ENCODE measurements at regions not wholly inside any gene's neighbourhood (a gene's known extent, or its start where the extent isn't known, plus 50 kb on each side); places are given as distances from the start of the nearest gene placed in this dataset.

DNA sequence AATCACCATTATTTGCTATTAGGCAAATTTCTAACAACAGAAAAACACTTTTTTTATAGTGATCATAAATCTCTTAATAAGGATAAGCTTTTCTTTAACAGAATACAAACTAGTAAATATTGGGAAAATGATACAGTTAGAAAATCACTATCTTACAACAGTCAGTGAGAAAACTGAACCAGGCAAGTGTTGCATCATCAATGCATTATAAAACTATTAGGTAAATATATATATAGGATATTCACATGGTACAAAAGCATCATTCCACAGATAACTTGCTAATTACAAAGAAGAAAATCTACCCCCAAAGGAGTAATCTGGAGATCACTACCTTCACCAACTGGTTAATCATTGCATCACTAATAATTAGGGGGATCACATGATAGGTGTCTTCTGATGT, 652.1 kb downstream of the HACE1 start:
- DNase-seq (ENCODE audit: low spot score), result no peak

DNA sequence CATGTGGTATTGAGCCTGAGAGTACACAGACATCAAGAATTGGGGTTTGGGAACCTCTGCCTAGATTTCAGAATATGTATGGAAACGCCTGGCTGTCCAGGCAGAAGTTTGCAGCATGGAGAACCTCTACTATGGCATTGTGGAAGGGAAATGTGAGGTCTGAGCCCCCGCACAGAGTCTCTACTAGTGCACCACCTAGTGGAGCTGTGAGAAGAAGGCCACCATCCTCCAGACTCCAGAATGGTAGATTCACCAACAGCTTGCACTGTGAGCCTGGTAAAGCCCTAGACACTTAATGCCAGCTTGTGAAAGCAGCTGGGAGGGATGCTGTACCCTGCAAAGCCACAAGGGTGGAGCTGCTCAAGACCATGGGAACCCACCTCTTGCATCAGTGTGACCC, 658.2 kb downstream of the HACE1 start:
- DNase-seq (ENCODE audit: low spot score), result no peak

DNA sequence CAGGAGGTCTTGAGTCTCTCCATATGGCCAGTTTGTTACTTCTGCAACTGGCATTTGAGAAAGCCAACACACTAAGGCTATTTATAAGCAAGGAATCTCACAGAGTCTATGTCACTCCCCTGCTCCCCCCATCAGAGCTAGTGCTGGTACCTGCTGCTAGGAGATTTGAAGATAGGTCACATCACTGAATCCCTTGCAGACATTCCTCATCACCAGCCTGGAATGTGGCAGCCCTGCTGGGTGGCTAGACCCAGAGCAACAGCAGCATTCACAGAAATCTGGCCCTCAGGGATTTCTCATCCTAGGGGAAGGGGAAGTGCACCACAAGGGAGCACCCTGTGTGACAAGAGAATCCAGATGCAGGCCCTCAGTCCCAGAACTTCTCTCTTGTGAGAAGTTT, 672.1 kb downstream of the HACE1 start:
- no peak for DNase-seq (ENCODE audit: low spot score)

DNA sequence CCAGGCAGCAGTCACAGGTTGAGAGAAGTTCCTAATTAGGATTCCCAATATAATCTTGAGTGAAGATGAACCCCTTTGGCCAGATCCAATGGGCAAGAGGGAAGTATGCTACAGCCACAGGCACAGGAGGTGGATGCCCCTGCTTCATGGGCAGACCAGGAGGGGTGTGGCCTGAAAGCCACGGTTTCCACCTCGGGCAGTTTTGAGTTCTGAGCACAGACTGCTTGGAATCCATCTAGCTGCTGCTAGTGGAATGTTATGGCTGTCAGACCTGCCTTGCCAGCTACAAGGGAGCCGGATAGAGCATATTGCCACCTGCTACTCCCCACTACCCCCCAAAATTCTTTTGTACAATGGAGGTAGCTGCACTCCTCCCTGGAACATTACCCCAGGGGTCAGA, 672.9 kb downstream of the HACE1 start:
- DNase-seq (ENCODE audit: low spot score), result no peak

DNA sequence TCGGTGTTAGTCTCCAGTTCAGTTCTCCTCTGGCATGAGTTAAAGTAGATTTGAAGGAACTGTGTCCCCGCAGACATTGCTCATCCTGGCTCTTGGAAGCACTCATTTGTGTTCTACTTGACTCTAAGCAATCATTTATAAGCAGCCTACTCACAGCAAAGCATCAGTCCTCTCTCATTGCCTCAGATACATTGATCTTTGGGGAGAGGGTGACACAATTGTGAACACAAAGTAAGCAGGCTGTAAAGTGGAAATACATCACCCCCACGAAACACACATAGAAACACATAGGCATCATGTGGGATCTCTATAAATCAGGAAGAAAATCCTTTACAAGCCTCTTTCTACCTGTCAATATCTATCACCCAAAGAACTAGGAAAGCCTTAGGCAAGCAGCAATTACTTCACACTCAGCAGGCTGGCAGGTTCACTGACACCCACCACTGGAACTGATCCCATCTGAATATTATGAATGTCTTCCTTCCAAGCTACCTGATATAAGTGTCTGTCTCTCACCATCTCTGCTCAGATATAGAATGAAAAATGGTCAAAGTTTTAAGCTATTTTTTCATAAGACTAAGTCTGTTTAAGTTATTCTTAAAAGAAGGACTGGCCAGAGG, 675.8 kb downstream of the HACE1 start:
- no peak for DNase-seq (ENCODE audit: low spot score)

DNA sequence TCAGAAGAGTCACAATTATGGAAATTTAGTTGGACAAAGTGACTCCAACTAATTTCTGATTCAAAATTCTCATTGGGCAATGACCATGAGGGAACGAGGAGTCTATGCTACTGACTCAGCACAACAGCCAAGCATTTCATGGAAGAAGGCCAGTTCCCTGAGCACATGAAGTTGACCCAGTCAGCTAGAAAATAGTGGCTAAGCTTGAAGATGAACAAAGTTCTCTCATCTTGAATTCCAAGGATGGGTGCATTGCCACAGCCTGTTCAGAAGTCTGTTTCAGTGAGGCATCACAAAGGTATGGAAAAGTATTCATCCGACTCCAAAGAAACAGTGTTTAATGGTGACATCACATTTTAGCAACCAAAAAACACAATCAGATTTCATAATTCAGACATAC, 676.9 kb downstream of the HACE1 start:
- peak; percentile 63 for DNase-seq (ENCODE audit: low spot score)

DNA sequence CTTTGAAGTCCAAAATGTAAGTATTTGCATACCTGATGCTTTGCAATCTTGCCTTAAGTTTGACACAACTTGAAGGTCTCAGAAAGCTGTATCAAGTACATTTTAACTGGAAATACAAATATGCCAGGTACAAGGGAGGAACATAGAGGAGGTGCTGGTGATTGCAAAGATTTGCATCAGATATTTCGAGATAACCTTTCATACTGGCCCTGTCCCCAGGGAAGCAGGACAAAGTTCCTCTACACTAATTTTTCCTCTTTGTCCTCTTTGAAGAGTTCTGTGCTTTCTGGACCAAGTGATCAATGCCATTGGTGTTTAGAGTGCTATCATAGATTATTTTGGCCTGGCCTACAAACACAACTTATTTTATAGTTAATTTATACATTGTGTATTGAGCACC, 686.1 kb downstream of the HACE1 start:
- no peak for DNase-seq (ENCODE audit: low spot score)

DNA sequence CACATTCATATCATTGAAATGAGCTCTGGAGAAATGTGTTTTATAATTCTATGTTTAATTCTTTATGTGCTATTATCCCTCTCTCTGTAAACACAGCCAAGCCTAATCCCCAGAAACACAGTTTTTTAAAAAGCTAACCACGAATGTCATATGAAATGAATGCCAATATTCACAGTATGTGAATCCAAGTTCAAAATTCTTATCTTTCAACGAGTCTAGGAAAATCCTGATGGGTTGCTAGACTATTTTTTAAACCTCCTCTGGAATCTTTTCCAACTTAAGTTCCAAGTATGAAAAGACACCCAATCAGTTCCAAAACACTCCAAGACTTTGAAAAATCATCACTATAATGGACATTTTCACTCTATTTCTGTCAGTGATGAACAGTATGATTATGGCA, 689.3 kb downstream of the HACE1 start:
- DNase-seq (ENCODE audit: low spot score), result no peak

DNA sequence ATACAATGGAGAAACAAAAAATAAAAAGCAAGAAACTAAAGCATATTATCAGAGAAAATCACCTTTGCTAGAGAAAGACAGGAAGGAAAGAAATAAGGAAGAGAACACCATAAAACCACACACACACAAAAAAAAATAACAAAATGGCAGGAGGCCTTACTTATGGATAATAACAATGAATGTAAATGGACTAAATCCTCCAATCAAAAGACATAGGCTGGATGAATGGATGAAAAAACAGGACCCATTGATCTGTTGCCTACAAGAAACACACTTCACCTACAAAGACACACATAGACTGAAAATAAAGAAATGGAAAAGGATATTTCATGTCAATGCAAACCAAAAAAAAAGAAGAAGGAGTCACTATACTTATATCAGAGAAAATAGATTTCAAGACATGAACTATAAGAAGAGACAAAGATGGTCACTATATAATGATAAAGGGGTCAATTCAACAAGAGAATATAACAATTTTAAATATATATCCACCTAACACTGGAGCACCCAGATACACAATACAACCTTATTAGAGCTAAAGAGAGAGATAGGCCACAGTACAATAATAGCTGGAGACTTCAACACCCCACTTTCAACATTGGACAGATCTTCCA, 693.6 kb downstream of the HACE1 start:
- DNase-seq (ENCODE audit: low spot score), result no peak

DNA sequence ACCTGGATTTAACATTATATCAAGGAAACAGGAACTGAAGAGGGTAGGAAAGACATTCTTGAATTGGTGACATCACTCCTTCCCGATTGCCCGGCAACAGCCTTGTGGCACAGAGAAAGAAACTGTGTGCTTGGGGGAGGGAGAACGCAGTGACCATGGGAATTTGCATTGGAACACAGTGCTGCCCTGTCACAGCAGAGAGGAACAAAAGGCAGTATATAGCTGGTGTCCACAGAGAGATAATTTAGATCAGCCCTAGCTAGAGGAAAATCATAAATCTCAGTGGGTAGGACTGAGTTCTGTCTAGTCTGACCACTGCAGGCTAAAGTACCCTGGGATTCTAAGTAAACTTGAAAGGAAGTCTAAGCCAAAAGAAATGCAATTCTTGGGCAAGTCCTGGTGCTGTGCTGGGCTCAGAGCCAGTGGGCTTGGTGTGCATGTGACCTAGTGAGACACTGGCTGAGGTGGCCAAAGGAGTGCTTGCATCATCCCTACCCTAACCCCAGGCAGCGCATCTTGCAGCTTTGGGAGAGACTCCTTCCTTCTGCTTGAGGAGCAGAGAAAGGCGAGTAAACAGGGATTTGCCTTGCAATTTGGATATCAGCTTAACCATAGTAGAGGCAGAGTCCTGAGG, 697.6 kb downstream of the HACE1 start:
- DNase-seq (ENCODE audit: low spot score), result no peak

DNA sequence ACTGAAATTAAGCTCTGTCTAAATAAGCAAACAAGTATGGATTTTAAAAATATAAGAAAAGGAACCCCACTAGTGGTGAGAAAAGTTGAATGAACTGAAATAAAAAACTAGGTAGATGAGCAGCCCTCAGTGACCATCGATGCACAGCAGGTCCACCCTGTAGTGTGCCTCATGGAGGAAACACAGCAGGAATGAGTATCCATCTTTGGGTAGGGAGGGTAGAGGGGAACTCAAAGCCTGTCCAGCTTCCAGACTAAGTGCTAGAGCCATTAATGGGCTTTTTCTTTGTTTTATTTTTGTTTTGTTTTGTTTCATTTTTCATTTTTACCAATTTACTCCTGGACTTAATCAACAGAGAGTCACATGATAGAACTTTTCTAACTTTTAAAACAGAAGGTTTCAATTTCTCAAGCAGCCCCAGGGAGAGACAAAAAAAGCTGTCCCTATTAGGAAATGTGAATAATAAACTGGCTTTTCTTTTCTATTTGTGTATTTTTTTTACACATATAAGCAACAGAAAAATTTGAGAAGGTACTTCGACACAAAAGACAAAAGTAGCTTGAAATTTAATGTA, 700.6 kb downstream of the HACE1 start:
- DNase-seq (ENCODE audit: low spot score), result no peak

DNA sequence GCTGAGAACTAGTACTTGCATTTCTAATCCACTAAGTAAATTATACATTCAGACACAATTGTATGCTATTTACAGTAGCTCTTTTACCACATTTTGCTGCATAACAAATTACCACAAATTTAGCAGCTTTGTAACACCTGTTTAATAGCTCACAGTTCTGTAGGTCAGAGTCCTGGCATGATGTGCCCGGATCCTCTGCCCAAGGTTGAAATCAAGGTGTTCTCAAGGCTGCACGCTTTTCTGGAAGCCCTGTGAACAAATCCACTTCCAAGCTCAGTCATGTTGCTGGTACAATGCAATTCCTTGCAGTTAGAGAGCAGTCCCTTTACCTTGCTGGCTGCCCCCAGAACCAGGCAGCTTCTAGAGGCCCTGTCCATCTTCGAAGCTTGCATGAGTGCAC, 716.0 kb downstream of the HACE1 start:
- DNase-seq (ENCODE audit: low spot score), result no peak

DNA sequence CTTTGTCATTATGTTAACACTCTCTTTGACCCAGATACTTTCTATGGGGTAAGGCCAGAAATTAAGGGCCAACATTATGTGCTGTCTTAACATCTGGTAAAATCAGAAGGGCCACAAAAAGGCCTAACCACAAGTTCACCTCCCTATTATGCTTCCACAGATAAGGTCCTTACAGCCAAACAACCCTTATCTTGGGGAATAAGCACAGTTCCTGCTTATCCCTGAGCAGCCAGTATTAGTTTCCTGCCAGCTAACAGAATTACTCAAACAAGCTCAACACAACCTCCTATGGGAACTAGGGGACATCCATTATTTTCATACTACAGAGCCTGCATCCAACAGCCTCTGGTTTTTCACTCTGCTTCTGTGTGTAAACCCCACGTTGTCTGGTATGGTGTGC, 724.8 kb downstream of the HACE1 start:
- no peak for DNase-seq (ENCODE audit: low spot score)

DNA sequence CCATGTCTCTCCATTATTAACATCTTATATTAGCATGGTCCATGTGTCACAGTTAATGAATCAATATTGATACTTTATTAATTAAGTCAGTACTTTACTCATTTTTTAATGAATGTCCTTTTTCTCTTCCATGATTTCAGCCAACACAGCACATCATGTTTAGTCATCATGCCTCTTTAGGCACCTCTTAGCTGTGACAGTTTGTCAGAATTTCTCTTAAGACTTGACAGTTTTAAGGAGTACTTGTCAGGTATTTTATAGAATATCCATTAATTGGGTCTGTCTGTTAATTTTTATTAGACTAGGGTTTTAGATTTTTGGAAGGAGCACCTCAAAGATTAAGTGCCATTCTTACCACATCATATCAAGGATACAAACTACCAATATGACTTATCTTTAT, 729.4 kb downstream of the HACE1 start:
- no peak for DNase-seq (ENCODE audit: low spot score)

DNA sequence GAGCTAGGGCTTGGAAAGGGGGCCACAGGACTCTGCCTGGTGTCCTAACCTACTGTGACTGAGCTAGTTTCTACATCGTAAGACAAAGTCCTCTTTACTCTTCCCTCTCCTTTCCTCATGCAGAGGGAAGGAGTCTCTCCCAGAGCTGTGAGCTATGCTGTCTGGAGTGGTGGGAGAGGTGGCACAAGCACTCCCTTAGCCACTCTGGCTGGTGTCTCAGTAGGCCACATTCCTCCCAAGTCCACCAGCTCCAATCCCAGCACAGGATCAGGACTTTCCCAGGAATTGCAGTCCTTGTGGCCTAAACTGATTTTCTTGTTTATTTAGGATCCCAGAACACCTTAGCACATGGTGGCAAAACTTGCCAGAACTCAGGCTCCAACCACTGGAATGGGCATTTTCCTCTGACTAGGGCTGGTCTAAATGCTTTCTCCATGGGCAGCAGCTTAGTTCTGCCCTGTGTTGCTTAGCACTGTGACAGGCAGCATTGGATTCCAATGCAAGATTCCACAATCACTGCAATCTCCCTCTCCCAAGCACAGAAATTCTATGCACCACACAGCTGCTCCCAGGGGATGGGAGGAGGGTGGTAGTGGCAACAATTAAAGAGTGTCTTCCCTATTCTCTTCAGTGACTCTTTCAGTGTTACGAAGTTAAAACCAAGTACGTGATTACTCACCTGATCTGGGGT, 733.3 kb downstream of the HACE1 start:
- no peak for DNase-seq (ENCODE audit: low spot score)

DNA sequence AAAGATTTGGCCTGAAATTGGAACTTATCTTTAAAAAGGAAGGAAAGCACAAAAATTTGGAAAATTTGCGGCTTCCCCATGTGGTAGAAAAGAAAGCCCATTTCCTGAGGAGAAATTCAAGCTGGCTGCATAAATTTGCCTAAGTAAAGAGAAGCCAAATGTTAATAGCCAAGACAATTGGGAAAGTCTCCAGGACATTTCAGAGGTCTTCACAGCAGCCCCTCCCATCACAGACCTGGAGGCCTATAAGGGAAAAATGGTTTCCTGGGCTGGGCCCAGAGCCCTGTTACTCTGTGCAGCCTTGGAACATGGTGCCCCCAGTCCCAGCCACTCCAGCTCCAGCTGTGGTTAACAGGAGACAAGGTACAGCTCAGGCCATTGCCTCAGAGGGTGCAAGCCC, 736.5 kb downstream of the HACE1 start:
- DNase-seq (ENCODE audit: low spot score), result no peak

DNA sequence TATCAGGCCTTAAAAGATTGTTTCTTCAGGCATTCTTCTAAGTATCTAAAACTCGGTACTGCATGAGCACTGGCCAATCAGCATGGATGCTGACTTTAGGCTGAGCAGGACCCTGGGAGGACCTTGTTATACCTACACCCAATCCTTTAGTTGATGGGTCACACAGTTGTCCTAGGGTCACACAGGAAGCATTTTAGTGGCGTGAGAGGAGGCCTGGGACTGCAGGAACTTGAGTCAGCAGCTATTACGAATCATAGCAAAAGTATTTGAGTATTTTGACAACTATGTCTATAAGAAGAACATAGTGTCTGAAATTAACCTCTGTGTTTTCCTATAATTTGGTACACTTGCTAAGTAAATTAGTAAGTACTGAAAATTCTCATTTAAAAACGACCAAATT, 741.4 kb downstream of the HACE1 start:
- no peak for DNase-seq (ENCODE audit: low spot score)

DNA sequence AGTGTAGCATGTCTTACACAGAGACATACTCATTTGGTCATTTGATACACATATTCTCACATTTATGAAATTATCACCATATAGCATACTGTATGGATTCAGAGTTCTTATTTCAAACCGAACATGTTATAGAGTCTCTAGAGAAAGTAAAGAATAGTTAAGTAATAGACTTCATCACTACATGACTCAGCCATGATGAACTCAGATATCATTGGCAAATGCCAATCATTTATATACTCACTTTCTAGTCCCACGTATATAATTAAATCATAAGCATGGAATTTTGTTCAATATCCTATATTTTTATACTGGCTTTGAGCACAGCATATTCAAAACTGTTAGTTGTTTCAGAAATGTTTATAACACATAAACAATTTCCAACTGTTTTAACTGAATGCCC, 749.9 kb downstream of the HACE1 start:
- DNase-seq (ENCODE audit: low spot score), result no peak

DNA sequence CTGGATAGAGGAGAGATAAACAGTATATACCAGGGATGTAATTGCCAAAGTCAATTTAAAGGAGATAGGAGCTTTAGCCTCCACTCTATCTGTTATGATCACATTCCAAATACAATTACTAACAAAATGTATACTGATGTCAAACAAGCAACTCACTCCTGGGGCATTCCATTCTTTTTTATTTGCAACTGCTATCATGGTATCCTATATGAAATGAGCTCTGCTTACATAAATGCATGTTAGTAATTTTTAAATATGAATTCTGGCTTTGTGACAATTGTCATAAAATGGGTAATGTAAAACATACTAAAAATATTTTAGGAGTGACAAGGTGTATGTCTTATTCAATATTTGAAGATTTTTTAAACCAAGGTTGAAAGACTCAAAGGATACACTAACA, 751.1 kb downstream of the HACE1 start:
- DNase-seq (ENCODE audit: low spot score), result no peak

DNA sequence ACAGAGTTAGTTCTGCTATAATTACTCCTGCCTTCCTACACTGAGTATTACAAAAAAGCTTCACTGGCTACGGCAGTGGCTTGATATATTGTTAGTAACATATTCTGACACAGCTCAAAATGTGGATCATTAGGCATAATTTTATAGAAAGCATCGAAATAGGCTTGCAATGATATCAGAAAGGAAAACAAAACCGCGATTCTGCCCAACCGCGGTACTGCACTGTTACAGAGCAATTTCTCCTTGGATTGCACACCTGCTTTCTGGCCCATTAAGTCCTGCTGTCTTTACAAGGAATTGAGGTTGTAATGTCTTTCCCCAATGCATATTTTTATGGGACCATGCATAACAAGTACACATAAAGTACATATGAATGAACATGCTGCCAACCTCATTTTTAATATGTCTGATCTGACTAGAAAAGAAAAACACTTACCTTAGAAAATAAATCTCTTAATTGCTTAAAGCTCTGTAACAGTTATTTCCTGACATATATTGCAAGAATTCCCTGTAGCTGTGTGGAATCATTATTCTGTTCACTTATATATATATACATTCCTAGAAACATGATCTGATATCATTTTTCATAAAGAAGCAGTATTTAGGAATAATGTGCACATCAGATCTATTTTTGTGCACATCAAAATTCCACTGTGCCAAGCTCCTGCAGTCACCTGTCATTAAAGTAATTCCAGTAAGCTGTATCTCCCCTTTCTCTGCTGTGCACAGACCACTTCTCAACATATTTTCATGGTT, 763.9 kb downstream of the HACE1 start:
- no peak for DNase-seq (ENCODE audit: low spot score)

DNA sequence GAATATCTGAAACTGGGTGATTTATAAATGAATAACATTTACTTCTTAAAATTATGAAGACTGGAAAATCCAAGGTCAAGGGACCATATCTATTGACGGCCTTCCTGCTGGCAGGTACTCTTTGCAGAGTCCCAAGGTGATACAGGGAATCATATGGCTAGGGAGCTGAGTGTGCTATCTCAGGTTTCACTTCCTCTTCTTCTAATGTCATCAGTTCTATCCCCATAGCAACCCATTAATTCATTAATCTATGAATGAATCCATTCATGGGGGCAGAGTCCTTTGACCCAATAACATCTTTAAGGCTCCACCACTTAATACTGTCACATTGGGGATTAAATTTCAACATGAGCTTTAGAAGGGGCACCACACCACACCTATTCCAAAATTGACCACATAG, 772.0 kb downstream of the HACE1 start:
- no peak for DNase-seq (ENCODE audit: low spot score)

DNA sequence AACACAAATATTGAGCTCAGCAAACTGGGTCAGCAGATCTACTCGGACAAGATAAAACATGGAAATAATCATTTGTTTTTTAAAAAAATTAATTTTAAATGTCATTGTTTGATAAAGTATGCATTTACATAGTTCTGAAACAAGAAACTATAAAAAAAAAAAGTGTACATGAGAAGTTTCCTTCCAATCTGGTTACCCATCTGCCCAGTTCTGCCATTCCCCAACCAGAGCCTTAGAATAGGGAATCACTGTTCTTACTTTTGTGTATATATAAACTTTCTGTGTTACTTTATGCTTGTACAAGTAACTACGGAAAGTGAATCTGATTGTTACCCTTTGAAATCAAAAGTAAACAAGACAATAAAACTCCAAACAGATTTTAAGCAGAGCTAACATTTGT, 791.4 kb downstream of the HACE1 start:
- no peak for DNase-seq (ENCODE audit: low spot score)

Measured in globus pallidus (tissue), 1 donor.